ENCODE measurements at regions not wholly inside any gene's neighbourhood (a gene's known extent, or its start where the extent isn't known, plus 50 kb on each side); places are given as distances from the start of the nearest gene placed in this dataset.
"Not testable (repeated sequence)": the region's sequence is repeated elsewhere in the genome, so short reads cannot be mapped to it uniquely, and the experiment has no call there.

GRCh38 chr17:71023249-71024030 is 854.1 kb downstream of the KCNJ2 start:
- DNase-seq (ENCODE audit: low read depth): no peak

GRCh38 chr17:71024172-71024571 is 854.8 kb downstream of the KCNJ2 start:
- peak; percentile 9 for DNase-seq (ENCODE audit: low read depth)

- no peak for DNase-seq (ENCODE audit: low read depth)
Observed at GRCh38 chr17:71024969-71025368, 855.6 kb downstream of the KCNJ2 start.

- no peak for DNase-seq (ENCODE audit: low read depth)
Observed at GRCh38 chr17:71029246-71029645, 859.9 kb downstream of the KCNJ2 start.

GRCh38 chr17:71031286-71031685 is 862.0 kb downstream of the KCNJ2 start:
- DNase-seq (ENCODE audit: low read depth): not testable (repeated sequence)

GRCh38 chr17:71032746-71033273 is 863.5 kb downstream of the KCNJ2 start:
- no peak for DNase-seq (ENCODE audit: low read depth)

- no peak for DNase-seq (ENCODE audit: low read depth)
Observed at GRCh38 chr17:71033336-71033735, 864.0 kb downstream of the KCNJ2 start.

GRCh38 chr17:71035226-71035625 is 865.9 kb downstream of the KCNJ2 start:
- DNase-seq (ENCODE audit: low read depth): no peak

- DNase-seq (ENCODE audit: low read depth): no peak
Observed at GRCh38 chr17:71037386-71037785, 868.1 kb downstream of the KCNJ2 start.

GRCh38 chr17:71039391-71039790 is 870.1 kb downstream of the KCNJ2 start:
- no peak for DNase-seq (ENCODE audit: low read depth)

- no peak for DNase-seq (ENCODE audit: low read depth)
Observed at GRCh38 chr17:71052971-71053370, 883.6 kb downstream of the KCNJ2 start.

GRCh38 chr17:71055128-71055527 is 885.8 kb downstream of the KCNJ2 start:
- DNase-seq (ENCODE audit: low read depth): peak; percentile 43

GRCh38 chr17:71057448-71057847 is 888.1 kb downstream of the KCNJ2 start:
- no peak for DNase-seq (ENCODE audit: low read depth)

GRCh38 chr17:71057938-71058337 is 888.6 kb downstream of the KCNJ2 start:
- no peak for DNase-seq (ENCODE audit: low read depth)

GRCh38 chr17:71063127-71063526 is 893.8 kb downstream of the KCNJ2 start:
- DNase-seq (ENCODE audit: low read depth): no peak

GRCh38 chr17:71063559-71063958 is 894.2 kb downstream of the KCNJ2 start:
- DNase-seq (ENCODE audit: low read depth): no peak

- no peak for DNase-seq (ENCODE audit: low read depth)
Observed at GRCh38 chr17:71067669-71068407, 898.5 kb downstream of the KCNJ2 start.

- peak; percentile 15 for DNase-seq (ENCODE audit: low read depth)
Observed at GRCh38 chr17:71068408-71068750, 899.0 kb downstream of the KCNJ2 start.

GRCh38 chr17:71071041-71071440 is 901.7 kb downstream of the KCNJ2 start:
- no peak for DNase-seq (ENCODE audit: low read depth)

- peak; percentile 99 for DNase-seq (ENCODE audit: low read depth)
Observed at GRCh38 chr17:71071837-71072236, 902.5 kb downstream of the KCNJ2 start.

GRCh38 chr17:71080937-71081336 is 911.6 kb downstream of the KCNJ2 start:
- no peak for DNase-seq (ENCODE audit: low read depth)

- DNase-seq (ENCODE audit: low read depth): no peak
Observed at GRCh38 chr17:71081666-71082065, 912.3 kb downstream of the KCNJ2 start.

GRCh38 chr17:71084219-71084618 is 914.9 kb downstream of the KCNJ2 start:
- DNase-seq (ENCODE audit: low read depth): peak; percentile 20

Measured in iris pigment epithelial cell (primary cell).